ENCODE measurements at regions not wholly inside any gene's neighbourhood (a gene's known extent, or its start where the extent isn't known, plus 50 kb on each side); places are given as distances from the start of the nearest gene placed in this dataset.
A peak's percentile ranks its signal among the peaks of the same experiment; 100 is the strongest.

- DNase-seq, result peak; percentile 37
Measured at GRCh38 chr1:29380532-29380931, 144.2 kb downstream of the PTPRU start.

DNA sequence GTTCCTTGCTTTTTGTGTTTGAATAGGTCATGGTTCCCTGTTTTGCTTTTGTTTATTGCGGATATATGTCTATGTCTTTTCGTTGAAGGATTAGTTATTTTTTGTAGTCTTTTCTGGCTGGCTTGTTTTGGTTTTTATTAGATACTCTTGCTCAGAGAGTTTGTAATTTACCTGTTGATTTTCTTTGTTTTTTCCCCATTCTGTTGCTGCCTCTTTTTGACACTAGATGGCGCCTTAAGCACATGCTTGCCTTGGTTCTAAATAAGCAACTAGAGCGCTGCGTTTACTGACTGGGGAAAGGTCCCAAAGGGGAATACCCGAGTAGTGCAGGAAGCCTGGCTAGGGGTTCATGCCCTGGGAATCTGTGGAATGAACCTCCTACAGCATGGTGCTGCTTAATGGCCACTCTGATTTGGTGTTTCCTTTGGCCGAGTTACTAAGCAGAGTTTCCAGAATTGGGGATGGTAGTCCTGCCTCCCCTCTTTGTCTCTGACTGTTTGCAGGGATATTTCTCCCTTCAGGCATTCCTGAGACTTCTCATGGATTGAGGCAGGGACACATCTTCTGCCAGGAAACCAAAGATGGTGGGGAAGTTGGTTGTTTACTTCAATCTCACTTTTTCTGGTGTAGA is 143.2 kb downstream of the PTPRU start:
- peak; percentile 37 for DNase-seq

All from fibroblast of skin of right quadriceps (primary cell).